ENCODE measurements at regions not wholly inside any gene's neighbourhood (a gene's known extent, or its start where the extent isn't known, plus 50 kb on each side); places are given as distances from the start of the nearest gene placed in this dataset.

- no peak for DNase-seq (ENCODE audit: low spot score)
These were observed 1173.3 kb downstream of the PCDH17 start for GRCh38 chr13:58804832-58805231.

- DNase-seq (ENCODE audit: low spot score): no peak
These were observed 1174.9 kb downstream of the PCDH17 start for GRCh38 chr13:58806401-58806800.

GRCh38 chr13:58823701-58824100 is 1192.2 kb downstream of the PCDH17 start:
- DNase-seq (ENCODE audit: low spot score): no peak

DNA sequence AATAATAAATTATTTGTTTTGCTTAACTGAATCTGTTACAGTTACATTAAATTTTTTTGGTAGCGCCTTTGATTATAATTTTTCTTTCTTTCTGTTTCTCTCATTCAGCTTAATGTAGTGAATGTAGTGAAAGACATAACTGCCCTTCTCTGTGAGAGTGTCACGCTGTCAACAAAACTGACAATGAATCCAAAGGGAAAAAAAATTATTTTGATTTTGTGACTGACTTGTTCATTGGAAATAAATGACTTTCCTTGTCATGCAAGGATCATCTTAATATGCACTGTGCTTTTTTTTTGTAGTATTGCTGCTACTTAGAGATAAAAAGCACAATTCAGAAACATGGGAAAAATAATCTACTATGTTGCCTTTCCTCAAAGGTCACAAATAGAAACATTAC is 1196.4 kb downstream of the PCDH17 start:
- DNase-seq (ENCODE audit: low spot score): no peak

DNA sequence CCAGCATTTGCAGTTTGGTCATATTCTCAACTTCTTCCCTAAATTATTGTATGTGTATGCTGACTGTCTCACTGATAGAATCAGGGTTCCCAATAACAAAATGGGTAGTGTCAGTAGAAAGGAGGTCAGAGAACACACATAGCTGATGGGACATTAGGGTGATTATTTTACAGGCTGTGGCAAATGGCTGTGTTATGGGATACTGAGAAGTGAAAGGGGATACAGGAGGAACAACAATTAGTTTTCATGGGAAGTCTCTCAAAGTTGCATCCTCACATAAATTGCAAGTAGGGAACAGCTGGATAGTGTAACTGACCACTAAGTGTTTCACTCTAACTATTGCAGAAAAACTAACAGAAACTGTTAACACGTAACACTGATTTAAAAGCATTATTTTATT is 1199.3 kb downstream of the PCDH17 start:
- no peak for DNase-seq (ENCODE audit: low spot score)

GRCh38 chr13:58838615-58839014 is 1207.1 kb downstream of the PCDH17 start:
- no peak for DNase-seq (ENCODE audit: low spot score)

DNA sequence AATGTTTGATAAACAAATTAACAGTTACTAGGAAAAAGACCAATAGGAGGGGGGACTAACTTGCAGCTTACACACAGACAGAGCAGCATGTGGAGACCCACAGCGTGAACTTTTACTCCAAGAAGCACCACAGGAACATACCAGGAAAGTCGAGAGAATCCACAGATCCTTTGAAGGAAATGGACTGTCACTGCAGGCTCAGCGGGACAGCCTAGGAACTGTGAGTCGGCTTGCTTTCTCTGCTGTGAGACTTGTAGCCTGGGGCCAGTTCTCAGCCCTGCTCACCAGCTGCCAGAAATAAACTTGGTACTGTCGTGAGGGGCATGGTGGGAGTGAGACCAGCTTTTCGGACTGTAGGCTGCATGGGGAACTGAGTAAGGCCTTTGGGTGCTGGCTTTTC is 1211.5 kb downstream of the PCDH17 start:
- DNase-seq (ENCODE audit: low spot score): no peak

DNA sequence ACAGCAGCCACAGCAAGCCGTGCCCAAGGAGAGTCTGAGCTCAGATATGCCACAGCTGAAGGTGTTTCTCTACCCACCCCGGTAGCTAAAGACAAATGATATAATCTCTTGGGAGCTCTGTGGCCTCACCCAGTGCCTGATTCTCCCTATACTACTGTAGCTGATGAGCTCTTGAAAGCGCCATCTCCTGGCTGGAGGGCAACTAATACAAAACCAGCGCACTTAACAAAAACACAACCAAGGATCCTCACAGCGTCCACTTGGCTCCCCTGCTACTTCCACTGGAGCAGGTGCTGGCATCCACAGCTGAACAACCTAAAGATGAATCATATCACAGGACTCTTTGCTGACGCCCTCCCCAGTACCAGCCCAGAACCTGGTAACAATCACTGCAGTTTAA is 1212.0 kb downstream of the PCDH17 start:
- no peak for DNase-seq (ENCODE audit: low spot score)

GRCh38 chr13:58850161-58850560 is 1218.6 kb downstream of the PCDH17 start:
- DNase-seq (ENCODE audit: low spot score): no peak

GRCh38 chr13:58852076-58852475 is 1220.5 kb downstream of the PCDH17 start:
- DNase-seq (ENCODE audit: low spot score): no peak

GRCh38 chr13:58855283-58855682 is 1223.7 kb downstream of the PCDH17 start:
- no peak for DNase-seq (ENCODE audit: low spot score)

DNA sequence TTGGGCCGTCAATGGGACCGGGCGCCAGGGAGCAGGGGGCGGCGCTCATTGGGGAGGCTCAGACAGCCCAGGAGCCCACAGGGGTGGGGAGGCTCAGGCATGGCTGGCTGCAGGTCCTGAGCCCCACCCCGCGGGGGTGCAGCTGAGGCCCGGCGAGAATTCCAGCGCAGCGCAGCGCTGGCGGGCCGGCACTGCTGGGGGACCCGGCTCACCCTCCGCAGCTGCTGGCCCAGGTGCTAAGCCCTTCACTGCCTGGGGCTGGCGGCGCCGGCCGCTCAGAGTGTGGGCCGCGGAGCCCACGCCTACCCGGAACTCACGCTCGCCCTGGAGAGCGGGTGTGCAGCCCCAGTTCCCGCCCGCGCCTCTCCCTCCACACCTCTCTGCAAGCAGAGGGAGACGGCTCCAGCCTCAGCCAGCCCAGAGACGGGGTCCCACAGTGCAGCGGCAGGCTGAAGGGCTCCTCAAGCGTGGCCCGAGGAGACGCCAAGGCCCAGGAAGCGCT is 1227.4 kb downstream of the PCDH17 start:
- no peak for DNase-seq (ENCODE audit: low spot score)

DNA sequence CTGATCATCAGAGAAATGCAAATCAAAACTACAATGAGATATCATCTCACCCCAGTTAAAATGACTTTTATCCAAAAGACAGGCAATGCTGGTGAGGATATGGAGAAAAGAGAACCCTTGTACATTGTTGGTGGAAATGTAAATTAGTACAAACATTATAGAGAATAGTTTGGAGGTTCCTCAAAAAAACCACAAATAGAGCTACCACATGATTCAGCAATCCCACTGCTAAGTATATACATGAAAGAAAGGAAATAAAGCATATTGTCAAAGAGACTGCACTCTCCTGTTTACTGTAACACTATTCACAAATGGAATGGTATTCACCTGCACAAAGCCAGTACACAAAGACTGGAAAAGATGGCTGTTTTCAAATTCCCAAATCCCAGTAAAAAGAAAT is 1233.7 kb downstream of the PCDH17 start:
- DNase-seq (ENCODE audit: low spot score): no peak

- DNase-seq (ENCODE audit: low spot score): no peak
These were observed 1238.0 kb downstream of the PCDH17 start for GRCh38 chr13:58869566-58869965.

GRCh38 chr13:58876473-58876872 is 1244.9 kb downstream of the PCDH17 start:
- DNase-seq (ENCODE audit: low spot score): no peak

DNA sequence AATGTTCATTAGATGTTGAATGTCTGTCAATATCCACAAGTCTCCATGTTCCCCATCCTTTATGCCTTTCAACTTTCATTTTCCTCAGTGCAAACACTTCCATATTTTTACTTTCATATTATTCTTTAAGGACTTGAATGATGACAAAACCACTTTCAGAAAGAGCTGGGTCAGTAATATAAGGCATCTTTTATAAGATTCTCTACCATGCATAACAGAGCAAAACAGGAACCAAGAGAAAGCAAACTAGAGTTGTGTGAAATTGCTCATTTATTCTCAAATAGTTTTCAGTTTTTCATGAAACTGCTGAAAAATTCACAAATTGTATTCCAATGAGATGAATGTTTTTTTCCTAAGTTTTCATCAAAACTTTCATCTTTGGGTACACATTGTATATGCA is 1247.6 kb downstream of the PCDH17 start:
- DNase-seq (ENCODE audit: low spot score): no peak

- DNase-seq (ENCODE audit: low spot score): no peak
These were observed 1251.0 kb downstream of the PCDH17 start for GRCh38 chr13:58882516-58882915.

GRCh38 chr13:58883405-58883804 is 1251.9 kb downstream of the PCDH17 start:
- DNase-seq (ENCODE audit: low spot score): no peak

GRCh38 chr13:58884353-58885209 is 1253.0 kb downstream of the PCDH17 start:
- DNase-seq (ENCODE audit: low spot score): no peak

DNA sequence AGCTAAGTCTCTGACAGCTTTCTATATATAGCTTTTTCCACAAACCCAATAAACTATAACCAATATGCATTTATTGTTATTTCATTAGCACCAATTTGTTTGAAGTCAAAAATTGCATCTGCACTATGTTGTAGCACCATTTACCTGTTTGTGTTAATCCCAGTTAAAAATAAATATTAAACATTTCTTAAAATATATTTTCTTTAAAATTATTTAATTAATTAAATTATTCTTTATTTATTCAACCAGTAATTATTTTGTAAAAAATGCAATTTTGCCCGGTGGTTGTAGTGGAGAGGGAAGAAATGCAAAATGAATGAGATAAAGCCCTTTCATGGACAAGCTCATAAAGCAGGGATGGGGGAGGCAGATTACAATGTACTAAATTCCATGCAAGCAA is 1257.9 kb downstream of the PCDH17 start:
- DNase-seq (ENCODE audit: low spot score): no peak

- no peak for DNase-seq (ENCODE audit: low spot score)
These were observed 1261.9 kb downstream of the PCDH17 start for GRCh38 chr13:58893396-58893795.

- no peak for DNase-seq (ENCODE audit: low spot score)
These were observed 1257.3 kb downstream of the DIAPH3 start for GRCh38 chr13:58906329-58907007.

DNA sequence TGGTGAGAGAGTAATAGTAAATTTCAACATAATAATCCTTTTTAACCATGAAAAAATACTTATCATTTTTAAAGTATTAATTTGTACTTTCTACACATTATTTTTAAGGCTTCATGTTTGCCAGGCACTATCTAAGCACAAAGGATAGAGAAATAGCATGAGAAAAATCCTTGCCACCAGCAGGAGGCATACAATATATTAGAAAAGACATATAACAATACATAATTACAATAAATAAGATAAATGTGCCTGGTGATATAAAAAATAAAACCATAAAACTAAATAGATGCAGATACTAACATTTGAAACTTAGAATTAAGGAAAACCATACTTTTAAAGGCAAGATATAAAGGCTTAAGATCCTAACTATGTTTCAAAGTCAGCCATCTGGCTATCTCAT is 1256.4 kb downstream of the DIAPH3 start:
- no peak for DNase-seq (ENCODE audit: low spot score)
